GM06990 (cell line): ENCODE measurements at regions not wholly inside any gene's neighbourhood (a gene's known extent, or its start where the extent isn't known, plus 50 kb on each side); places are given as distances from the start of the nearest gene placed in this dataset.
A peak's percentile ranks its signal among the peaks of the same experiment; 100 is the strongest.

Source experiments
- DNase-seq: peaks from one replicate; pipeline ENCODE4 v3.0.0-alpha.2; 2011; ENCODE audit not compliant: insufficient read length; ENCODE audit errors: extremely low read depth
- H3K27me3 ChIP-seq: replicated peaks from 2 replicates; pipeline ENCODE4 v1.6.0; 2011; ENCODE audit warnings: low read length; ENCODE audit not compliant: control insufficient read depth, insufficient read depth
- H3K36me3 ChIP-seq: 2 replicates; pipeline ENCODE4 v1.5.1; 2011; ENCODE audit warnings: low read length; ENCODE audit not compliant: control insufficient read depth, insufficient read depth
- H3K4me3 ChIP-seq: replicated peaks from 2 replicates; pipeline ENCODE4 v1.5.1; 2011; ENCODE audit warnings: low read depth, mild to moderate bottlenecking, control low read depth, low read length
- CTCF ChIP-seq: IDR thresholded peaks from 2 replicates; pipeline ENCODE4 v1.5.1; 2011; ENCODE audit warnings: low read length, control low read depth, mild to moderate bottlenecking, inconsistent platforms; ENCODE audit not compliant: insufficient read depth, poor library complexity, severe bottlenecking

DNA sequence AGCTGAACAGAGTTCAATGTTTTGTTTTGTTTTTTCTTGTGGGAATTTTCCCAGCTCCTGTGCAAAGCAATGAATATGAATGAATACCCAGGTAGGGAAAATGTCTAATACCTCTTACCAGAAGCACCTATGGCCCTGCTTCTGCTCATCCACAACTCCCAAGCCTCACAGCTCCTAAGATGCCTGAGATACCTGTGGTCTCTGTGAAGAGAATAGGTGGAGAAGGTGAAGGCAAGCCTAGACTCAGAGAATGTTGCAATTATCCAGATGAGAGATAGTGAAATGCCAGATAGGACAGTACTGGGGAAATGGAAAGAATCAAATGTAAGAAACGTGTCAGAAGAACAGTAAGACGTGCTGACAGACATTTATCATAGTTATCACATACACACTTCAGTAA, 70.2 kb upstream of the NOCT start:
- Histone ChIP-seq H3K36me3 (no peaks in the 10 kb centered on the region), H3K4me3 (no peak overlapping the region), H3K27me3 (no peaks in the 10 kb centered on the region)
- DNase-seq = no peak
- no peak for TF ChIP-seq CTCF

- no peak for TF ChIP-seq CTCF
- H3K36me3 ChIP-seq = no peaks in the 10 kb centered on the region
- no peak overlapping the region for H3K4me3 ChIP-seq
- no peak for DNase-seq
- no peaks in the 10 kb centered on the region for H3K27me3 ChIP-seq
These were observed 71.7 kb upstream of the NOCT start for GRCh38 chr4:138943893-138944292.

GRCh38 chr4:138941037-138941436, 74.5 kb upstream of the NOCT start:
- Histone ChIP-seq H3K36me3 (no peaks in the 10 kb centered on the region), H3K27me3 (no peaks in the 10 kb centered on the region), H3K4me3 (no peak overlapping the region)
- no peak for DNase-seq
- TF ChIP-seq CTCF = no peak

DNA sequence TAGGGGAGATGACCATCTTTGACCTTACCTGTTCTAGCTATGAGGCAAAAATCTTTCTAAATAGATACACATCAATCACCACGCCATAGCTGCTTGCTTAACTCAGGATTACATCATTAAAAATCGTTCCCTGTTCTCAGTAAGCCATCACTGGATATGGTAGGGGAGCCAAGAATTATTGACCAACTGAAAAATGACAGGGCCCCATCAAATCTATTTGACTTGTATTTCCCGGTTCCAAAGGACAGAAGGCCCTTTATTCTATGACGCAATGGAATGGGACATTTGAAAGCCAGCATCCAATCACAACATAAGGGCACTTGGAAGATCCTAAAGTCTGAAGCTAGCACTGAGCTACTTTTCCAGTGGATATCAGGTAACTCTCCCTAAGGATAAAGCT, 75.6 kb upstream of the NOCT start:
- Histone ChIP-seq H3K27me3 (no peaks in the 10 kb centered on the region), H3K4me3 (no peak overlapping the region), H3K36me3 (no peaks in the 10 kb centered on the region)
- TF ChIP-seq CTCF = no peak
- no peak for DNase-seq

- no peak for DNase-seq
These were observed 77.3 kb upstream of the NOCT start for GRCh38 chr4:138938366-138938690.

More at GRCh38 chr4:138938366-138938690, 77.3 kb upstream of the NOCT start:
- H3K27me3 ChIP-seq = no peaks in the 10 kb centered on the region
- H3K4me3 ChIP-seq = no peak overlapping the region
- peak; percentile 35 for TF ChIP-seq CTCF
- H3K36me3 ChIP-seq = no peaks in the 10 kb centered on the region
